ENCODE measurements at regions not wholly inside any gene's neighbourhood (a gene's known extent, or its start where the extent isn't known, plus 50 kb on each side); places are given as distances from the start of the nearest gene placed in this dataset.

- H3K27ac Mint-ChIP-seq = no peak overlapping the region
- no peaks in the 10 kb centered on the region for H3K36me3 ChIP-seq (ENCODE audit: insufficient read depth, low read length)
- peaks cover 0 to 5% of the 10 kb centered on the region in 2 donors for H3K9me3 ChIP-seq (ENCODE audit: control insufficient read depth in 1 of 2, low read length in 2 of 2)
- no peak for DNase-seq
- no peaks in the 10 kb centered on the region for H3K4me1 Mint-ChIP-seq
- ChIA-PET CTCF (ENCODE audit: partially characterized antibody) (no interaction called here), POLR2A (ENCODE audit: partially characterized antibody) (no interaction called here)
- no peaks in the 10 kb centered on the region for H3K4me1 ChIP-seq (ENCODE audit: insufficient read depth, low read length)
- no peaks in the 10 kb centered on the region for H3K36me3 Mint-ChIP-seq
- no peak overlapping the region for H3K4me3 ChIP-seq (ENCODE audit: low read length in 2 of 2)
- H3K27me3 ChIP-seq (ENCODE audit: insufficient read depth, low read length) = no peaks in the 10 kb centered on the region
- intact Hi-C loops (cut with micrococcal nuclease) = no loop called here
- H3K9me3 Mint-ChIP-seq = peaks cover 3 to 18% (median 6%) of the 10 kb centered on the region in 8 donors
- H3K4me3 Mint-ChIP-seq = no peak overlapping the region
- no peak overlapping the region for H3K27ac ChIP-seq (ENCODE audit: low read depth, low read length)
- H3K27me3 Mint-ChIP-seq = no peaks in the 10 kb centered on the region
Measured at GRCh38 chr4:30605616-30606190, 114.5 kb upstream of the PCDH7 start.

GRCh38 chr4:30610361-30610760, 109.8 kb upstream of the PCDH7 start:
- Histone ChIP-seq H3K27ac (ENCODE audit: low read depth, low read length) (no peak overlapping the region), H3K36me3 (ENCODE audit: insufficient read depth, low read length) (no peaks in the 10 kb centered on the region), H3K4me3 (ENCODE audit: low read length in 2 of 2) (no peak overlapping the region), H3K4me1 (ENCODE audit: insufficient read depth, low read length) (no peaks in the 10 kb centered on the region), H3K9me3 (ENCODE audit: control insufficient read depth in 1 of 2, low read length in 2 of 2) (no peaks in the 10 kb centered on the region), H3K27me3 (ENCODE audit: insufficient read depth, low read length) (no peaks in the 10 kb centered on the region)
- H3K36me3 Mint-ChIP-seq = no peaks in the 10 kb centered on the region
- H3K27ac Mint-ChIP-seq = no peak overlapping the region
- no peaks in the 10 kb centered on the region for H3K27me3 Mint-ChIP-seq
- POLR2A ChIA-PET (ENCODE audit: partially characterized antibody) = no interaction called here
- H3K4me1 Mint-ChIP-seq = no peaks in the 10 kb centered on the region
- H3K4me3 Mint-ChIP-seq = no peak overlapping the region
- intact Hi-C loops (cut with micrococcal nuclease) = no loop called here
- no peak for DNase-seq
- CTCF ChIA-PET (ENCODE audit: partially characterized antibody) = no interaction called here
- H3K9me3 Mint-ChIP-seq = peaks cover 3 to 23% (median 9%) of the 10 kb centered on the region in 8 donors

GRCh38 chr4:30614771-30615170, 105.4 kb upstream of the PCDH7 start:
- Histone ChIP-seq H3K4me3 (ENCODE audit: low read length in 2 of 2) (no peak overlapping the region), H3K27ac (ENCODE audit: low read depth, low read length) (no peak overlapping the region), H3K27me3 (ENCODE audit: insufficient read depth, low read length) (no peaks in the 10 kb centered on the region), H3K4me1 (ENCODE audit: insufficient read depth, low read length) (no peaks in the 10 kb centered on the region), H3K9me3 (ENCODE audit: control insufficient read depth in 1 of 2, low read length in 2 of 2) (no peaks in the 10 kb centered on the region), H3K36me3 (ENCODE audit: insufficient read depth, low read length) (no peaks in the 10 kb centered on the region)
- Mint-ChIP-seq H3K4me3 (no peak overlapping the region), H3K9me3 (peaks cover 0 to 19% (median 3%) of the 10 kb centered on the region in 8 donors), H3K36me3 (no peaks in the 10 kb centered on the region), H3K27me3 (no peaks in the 10 kb centered on the region), H3K27ac (no peak overlapping the region), H3K4me1 (no peaks in the 10 kb centered on the region)
- POLR2A ChIA-PET (ENCODE audit: partially characterized antibody) = no interaction called here
- DNase-seq = no peak
- CTCF ChIA-PET (ENCODE audit: partially characterized antibody) = no interaction called here
- intact Hi-C loops (cut with micrococcal nuclease) = no loop called here

GRCh38 chr4:30616942-30617646, 103.1 kb upstream of the PCDH7 start:
- H3K27me3 Mint-ChIP-seq = no peaks in the 10 kb centered on the region
- no peaks in the 10 kb centered on the region for H3K4me1 Mint-ChIP-seq
- peaks cover 0 to 16% (median 5%) of the 10 kb centered on the region in 8 donors for H3K9me3 Mint-ChIP-seq
- H3K27me3 ChIP-seq (ENCODE audit: insufficient read depth, low read length) = no peaks in the 10 kb centered on the region
- POLR2A ChIA-PET (ENCODE audit: partially characterized antibody) = no interaction called here
- H3K36me3 ChIP-seq (ENCODE audit: insufficient read depth, low read length) = no peaks in the 10 kb centered on the region
- H3K27ac ChIP-seq (ENCODE audit: low read depth, low read length) = no peak overlapping the region
- H3K4me3 ChIP-seq (ENCODE audit: low read length in 2 of 2) = no peak overlapping the region
- no peaks in the 10 kb centered on the region for H3K4me1 ChIP-seq (ENCODE audit: insufficient read depth, low read length)
- CTCF ChIA-PET (ENCODE audit: partially characterized antibody) = interaction anchor here (0.9 kb wide), 1 partner anchor 11 kb away, joined by 3 read pairs; no protein-coding TSS in a partner anchor
- H3K4me3 Mint-ChIP-seq = no peak overlapping the region
- no peak overlapping the region for H3K27ac Mint-ChIP-seq
- H3K9me3 ChIP-seq (ENCODE audit: control insufficient read depth in 1 of 2, low read length in 2 of 2) = no peaks in the 10 kb centered on the region
- no peaks in the 10 kb centered on the region for H3K36me3 Mint-ChIP-seq
- no peak for DNase-seq
- intact Hi-C loops (cut with micrococcal nuclease) = no loop called here

GRCh38 chr4:30617836-30618235, 102.3 kb upstream of the PCDH7 start:
- Histone ChIP-seq H3K4me1 (ENCODE audit: insufficient read depth, low read length) (no peaks in the 10 kb centered on the region), H3K9me3 (ENCODE audit: control insufficient read depth in 1 of 2, low read length in 2 of 2) (no peaks in the 10 kb centered on the region), H3K36me3 (ENCODE audit: insufficient read depth, low read length) (no peaks in the 10 kb centered on the region), H3K27ac (ENCODE audit: low read depth, low read length) (no peak overlapping the region), H3K27me3 (ENCODE audit: insufficient read depth, low read length) (no peaks in the 10 kb centered on the region), H3K4me3 (ENCODE audit: low read length in 2 of 2) (no peak overlapping the region)
- intact Hi-C loops (cut with micrococcal nuclease) = no loop called here
- Mint-ChIP-seq H3K27me3 (no peaks in the 10 kb centered on the region), H3K9me3 (peaks cover 0 to 12% (median 2%) of the 10 kb centered on the region in 8 donors), H3K4me1 (no peaks in the 10 kb centered on the region), H3K36me3 (no peaks in the 10 kb centered on the region), H3K4me3 (no peak overlapping the region), H3K27ac (no peak overlapping the region)
- ChIA-PET CTCF (ENCODE audit: partially characterized antibody) (no interaction called here), POLR2A (ENCODE audit: partially characterized antibody) (no interaction called here)
- DNase-seq = no peak

GRCh38 chr4:30619679-30620078, 100.5 kb upstream of the PCDH7 start:
- intact Hi-C loops (cut with micrococcal nuclease) = no loop called here
- POLR2A ChIA-PET (ENCODE audit: partially characterized antibody) = no interaction called here
- H3K4me1 Mint-ChIP-seq = no peaks in the 10 kb centered on the region
- Histone ChIP-seq H3K4me3 (ENCODE audit: low read length in 2 of 2) (no peak overlapping the region), H3K9me3 (ENCODE audit: control insufficient read depth in 1 of 2, low read length in 2 of 2) (no peaks in the 10 kb centered on the region), H3K27me3 (ENCODE audit: insufficient read depth, low read length) (no peaks in the 10 kb centered on the region), H3K27ac (ENCODE audit: low read depth, low read length) (no peak overlapping the region), H3K4me1 (ENCODE audit: insufficient read depth, low read length) (no peaks in the 10 kb centered on the region), H3K36me3 (ENCODE audit: insufficient read depth, low read length) (no peaks in the 10 kb centered on the region)
- H3K4me3 Mint-ChIP-seq = no peak overlapping the region
- H3K36me3 Mint-ChIP-seq = no peaks in the 10 kb centered on the region
- DNase-seq = no peak
- CTCF ChIA-PET (ENCODE audit: partially characterized antibody) = no interaction called here
- H3K27me3 Mint-ChIP-seq = no peaks in the 10 kb centered on the region
- no peak overlapping the region for H3K27ac Mint-ChIP-seq
- peaks cover 0 to 10% (median 4%) of the 10 kb centered on the region in 8 donors for H3K9me3 Mint-ChIP-seq

GRCh38 chr4:30620711-30621110, 99.5 kb upstream of the PCDH7 start:
- H3K27me3 Mint-ChIP-seq = no peaks in the 10 kb centered on the region
- no peaks in the 10 kb centered on the region for H3K27me3 ChIP-seq (ENCODE audit: insufficient read depth, low read length)
- H3K4me3 Mint-ChIP-seq = no peak overlapping the region
- no peak overlapping the region for H3K27ac Mint-ChIP-seq
- ChIA-PET POLR2A (ENCODE audit: partially characterized antibody) (no interaction called here), CTCF (ENCODE audit: partially characterized antibody) (no interaction called here)
- no peak overlapping the region for H3K27ac ChIP-seq (ENCODE audit: low read depth, low read length)
- no peak overlapping the region for H3K4me3 ChIP-seq (ENCODE audit: low read length in 2 of 2)
- H3K9me3 ChIP-seq (ENCODE audit: control insufficient read depth in 1 of 2, low read length in 2 of 2) = no peaks in the 10 kb centered on the region
- H3K36me3 Mint-ChIP-seq = no peaks in the 10 kb centered on the region
- no peaks in the 10 kb centered on the region for H3K4me1 Mint-ChIP-seq
- DNase-seq = no peak
- H3K36me3 ChIP-seq (ENCODE audit: insufficient read depth, low read length) = no peaks in the 10 kb centered on the region
- H3K4me1 ChIP-seq (ENCODE audit: insufficient read depth, low read length) = no peaks in the 10 kb centered on the region
- peaks cover 0 to 10% (median 4%) of the 10 kb centered on the region in 8 donors for H3K9me3 Mint-ChIP-seq
- intact Hi-C loops (cut with micrococcal nuclease) = no loop called here

All from CD4-positive, alpha-beta memory T cell (primary cell).